Stimulated activated CD8-positive, alpha-beta memory T cell treated with anti-CD3 and anti-CD28 coated beads, Interleukin-12 subunit alpha, Interleukin-12 subunit beta, amount 100 ng/mL, for 4 hours (primary cell): ENCODE measurements at regions not wholly inside any gene's neighbourhood (a gene's known extent, or its start where the extent isn't known, plus 50 kb on each side); places are given as distances from the start of the nearest gene placed in this dataset.
A peak's percentile ranks its signal among the peaks of the same experiment; 100 is the strongest.

Experiments
- DNase-seq: peaks from one replicate; pipeline ENCODE4 v3.0.0-alpha.2; 2020; ENCODE audit warnings: low read depth

GRCh38 chr13:31049083-31049482 is 112.6 kb downstream of the HSPH1 start:
- no peak for DNase-seq

GRCh38 chr13:31048521-31048920 is 113.2 kb downstream of the HSPH1 start:
- DNase-seq, result no peak

GRCh38 chr13:31046711-31047279 is 114.3 kb downstream of the TEX26 start:
- DNase-seq, result no peak

GRCh38 chr13:31045286-31046081 is 113.0 kb downstream of the TEX26 start:
- peak; percentile 57 for DNase-seq

- DNase-seq, result peak; percentile 57
Measured at GRCh38 chr13:31044364-31045285, 112.2 kb downstream of the TEX26 start.

GRCh38 chr13:31043957-31044356 is 111.5 kb downstream of the TEX26 start:
- DNase-seq, result no peak

- no peak for DNase-seq
Measured at GRCh38 chr13:31042481-31043165, 110.2 kb downstream of the TEX26 start.

GRCh38 chr13:31042049-31042448 is 109.6 kb downstream of the TEX26 start:
- DNase-seq, result no peak

- no peak for DNase-seq
Measured at GRCh38 chr13:31038834-31039552, 106.5 kb downstream of the TEX26 start.

- DNase-seq, result no peak
Measured at GRCh38 chr13:31037874-31038500, 105.5 kb downstream of the TEX26 start.

GRCh38 chr13:31036731-31037695 is 104.6 kb downstream of the TEX26 start:
- no peak for DNase-seq

- no peak for DNase-seq
Measured at GRCh38 chr13:31035185-31035965, 102.9 kb downstream of the TEX26 start.

- no peak for DNase-seq
Measured at GRCh38 chr13:31032528-31033113, 100.2 kb downstream of the TEX26 start.

- no peak for DNase-seq
Measured at GRCh38 chr13:31031482-31031881, 99.0 kb downstream of the TEX26 start.

- no peak for DNase-seq
Measured at GRCh38 chr13:31029102-31029501, 96.6 kb downstream of the TEX26 start.

- no peak for DNase-seq
Measured at GRCh38 chr13:31027136-31027535, 94.7 kb downstream of the TEX26 start.
